MCF 10A (cell line): ENCODE measurements at regions not wholly inside any gene's neighbourhood (a gene's known extent, or its start where the extent isn't known, plus 50 kb on each side); places are given as distances from the start of the nearest gene placed in this dataset.

ENCODE experiments used
- BruUV-seq: library from RNA; stranded (reverse); fragments of 400-500 nt; replicated peaks from 2 replicates; lab custom pipeline; 2021; lab: Mats Ljungman, UMichigan
- CTCF ChIA-PET: fragments of 300-600 bp; sonication (Branson Sonifier 250); formaldehyde crosslinking; extraction: SDS; loops from one replicate; lab custom pipeline; 2021; ENCODE audit warnings: antibody characterized with exemption, inconsistent platforms; lab: Yijun Ruan, JAX
- POLR2A ChIA-PET: fragments of 300-600, 350-650 bp; sonication (Branson Sonifier 250); formaldehyde crosslinking; extraction: SDS; loops from one replicate; lab custom pipeline; 2020; ENCODE audit warnings: antibody characterized with exemption, inconsistent platforms; lab: Yijun Ruan, JAX
- DNase-seq: peaks from one replicate; pipeline ENCODE4 v3.0.0-alpha.2; 2018; ENCODE audit not compliant: unreplicated experiment
- H3K27ac Mint-ChIP-seq: one replicate; pipeline ENCODE4 v1.8.0; 2022; ENCODE audit warnings: mild to moderate bottlenecking, low read depth, mixed read lengths; ENCODE audit not compliant: unreplicated experiment
- H3K27me3 Mint-ChIP-seq: one replicate; pipeline ENCODE4 v1.8.0; 2022; ENCODE audit warnings: mixed read lengths; ENCODE audit not compliant: insufficient read depth, unreplicated experiment
- H3K36me3 Mint-ChIP-seq: one replicate; pipeline ENCODE4 v1.8.0; 2022; ENCODE audit warnings: mild to moderate bottlenecking, moderate library complexity, mixed read lengths; ENCODE audit not compliant: insufficient read depth, unreplicated experiment
- H3K4me1 Mint-ChIP-seq: one replicate; pipeline ENCODE4 v1.8.0; 2022; ENCODE audit warnings: mixed read lengths; ENCODE audit not compliant: insufficient read depth, unreplicated experiment
- H3K4me3 Mint-ChIP-seq: one replicate; pipeline ENCODE4 v1.8.0; 2022; ENCODE audit warnings: mild to moderate bottlenecking, moderate library complexity, mixed read lengths; ENCODE audit not compliant: unreplicated experiment
- H3K9me3 Mint-ChIP-seq: one replicate; pipeline ENCODE4 v1.8.0; 2022; ENCODE audit warnings: mixed read lengths; ENCODE audit not compliant: unreplicated experiment
- intact Hi-C: fragments of 100-400 bp; cut with micrococcal nuclease; formaldehyde crosslinking; loops from 2 replicates; pipeline ENCODE4 v1.14.1; 2022
- TF ChIP-seq, protein P1 (sequence below): fragments of 200-600 bp; IDR thresholded peaks from one replicate; pipeline ENCODE4 v1.8.0; 2022; ENCODE audit warnings: antibody characterized with exemption, mild to moderate bottlenecking; ENCODE audit not compliant: unreplicated experiment

DNA sequence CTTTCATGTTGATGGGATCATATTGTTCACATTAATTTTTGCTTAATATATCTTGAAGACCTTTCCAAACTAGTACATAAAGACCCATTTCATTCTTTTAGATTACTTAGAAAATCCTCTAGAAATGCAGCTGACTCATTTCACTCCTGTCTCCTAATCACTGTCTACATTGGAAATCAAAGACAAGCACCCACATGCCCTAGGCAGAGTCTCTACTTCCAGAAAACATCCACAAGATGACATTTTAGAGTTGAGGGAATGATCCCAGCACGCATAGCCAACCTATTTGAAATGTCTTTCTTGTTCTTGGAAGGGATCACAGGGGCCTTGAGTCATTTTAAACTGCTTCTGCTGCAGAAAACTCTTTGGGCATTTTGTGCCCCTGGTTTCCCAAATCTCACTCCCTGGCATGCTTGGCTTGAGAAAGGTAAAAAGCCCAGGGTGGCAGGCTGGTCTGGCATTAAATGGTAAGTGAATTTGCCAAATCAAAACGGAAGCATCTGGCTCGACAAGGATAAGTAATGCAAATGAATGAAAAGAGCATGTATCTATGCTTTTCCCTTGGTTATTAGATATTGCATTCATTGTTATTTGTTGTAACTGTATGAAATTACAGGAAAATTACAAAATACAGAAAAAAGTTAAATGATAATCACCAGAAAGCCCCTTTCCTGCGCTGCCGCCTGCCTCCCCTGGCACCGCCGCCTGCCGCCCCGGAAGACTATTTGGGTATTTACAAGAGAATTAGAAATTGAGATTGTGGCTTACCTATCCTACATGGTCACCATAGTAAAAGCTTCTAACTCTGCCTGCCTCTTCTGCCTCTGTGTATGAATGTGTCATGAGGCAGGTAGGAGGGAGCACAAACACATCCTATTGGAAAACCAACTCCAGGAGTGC, 225.3 kb downstream of the PTEN start:
- no peaks in the 10 kb centered on the region for H3K36me3 Mint-ChIP-seq
- peak overlapping the region; percentile 11 for H3K4me3 Mint-ChIP-seq
- intact Hi-C loops, result no loop called here
- H3K4me1 Mint-ChIP-seq, result peaks cover 59% of the 10 kb centered on the region
- no TSS peak for BruUV-seq
- peak overlapping the region; percentile 63 for H3K27ac Mint-ChIP-seq
- H3K9me3 Mint-ChIP-seq, result no peaks in the 10 kb centered on the region
- H3K27me3 Mint-ChIP-seq, result no peaks in the 10 kb centered on the region
- TF ChIP-seq, protein P1, sequence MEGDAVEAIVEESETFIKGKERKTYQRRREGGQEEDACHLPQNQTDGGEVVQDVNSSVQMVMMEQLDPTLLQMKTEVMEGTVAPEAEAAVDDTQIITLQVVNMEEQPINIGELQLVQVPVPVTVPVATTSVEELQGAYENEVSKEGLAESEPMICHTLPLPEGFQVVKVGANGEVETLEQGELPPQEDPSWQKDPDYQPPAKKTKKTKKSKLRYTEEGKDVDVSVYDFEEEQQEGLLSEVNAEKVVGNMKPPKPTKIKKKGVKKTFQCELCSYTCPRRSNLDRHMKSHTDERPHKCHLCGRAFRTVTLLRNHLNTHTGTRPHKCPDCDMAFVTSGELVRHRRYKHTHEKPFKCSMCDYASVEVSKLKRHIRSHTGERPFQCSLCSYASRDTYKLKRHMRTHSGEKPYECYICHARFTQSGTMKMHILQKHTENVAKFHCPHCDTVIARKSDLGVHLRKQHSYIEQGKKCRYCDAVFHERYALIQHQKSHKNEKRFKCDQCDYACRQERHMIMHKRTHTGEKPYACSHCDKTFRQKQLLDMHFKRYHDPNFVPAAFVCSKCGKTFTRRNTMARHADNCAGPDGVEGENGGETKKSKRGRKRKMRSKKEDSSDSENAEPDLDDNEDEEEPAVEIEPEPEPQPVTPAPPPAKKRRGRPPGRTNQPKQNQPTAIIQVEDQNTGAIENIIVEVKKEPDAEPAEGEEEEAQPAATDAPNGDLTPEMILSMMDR, result no peak
- POLR2A ChIA-PET, result interaction anchor here (1.2 to 4.5 kb wide), 8 partner anchors 12 to 225 kb away, joined by 3 to 64 read pairs (median 6); partner anchors contain the start of genes KLLN and PTEN
- CTCF ChIA-PET, result interaction anchor here (0.7 kb wide), 2 partner anchors 180 to 225 kb away, joined by 3 read pairs; partner anchors contain the start of genes KLLN and PTEN
- DNase-seq, result peak; percentile 68

DNA sequence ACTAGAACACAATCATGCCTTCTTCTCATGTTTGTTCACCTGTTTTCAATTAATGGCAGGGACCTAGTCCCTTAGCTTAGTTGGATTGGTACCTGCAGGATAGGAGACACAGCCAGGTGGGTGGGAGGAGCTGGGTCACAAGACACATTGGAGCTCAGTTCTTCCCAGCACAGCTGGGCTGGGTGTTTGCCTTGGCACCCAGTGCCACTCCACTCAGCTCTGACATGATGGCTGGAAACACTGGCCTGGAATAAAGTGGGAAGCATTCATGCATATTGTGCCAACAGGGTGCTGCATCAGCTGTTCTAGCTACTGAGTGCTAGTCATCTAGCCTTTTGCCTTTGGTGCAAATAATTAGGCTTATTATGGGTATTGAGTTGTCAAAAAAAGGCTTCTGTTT, 226.1 kb downstream of the PTEN start:
- intact Hi-C loops, result no loop called here
- POLR2A ChIA-PET, result interaction anchor here (0.6 to 4.5 kb wide), 7 partner anchors 46 to 300 kb away, joined by 3 to 64 read pairs (median 3); partner anchors contain the start of genes KLLN and PTEN
- H3K36me3 Mint-ChIP-seq, result no peaks in the 10 kb centered on the region
- H3K4me1 Mint-ChIP-seq, result peaks cover 60% of the 10 kb centered on the region
- CTCF ChIA-PET, result interaction anchor here (0.7 kb wide), 1 partner anchor 226 kb away, joined by 3 read pairs; the partner anchor contains the start of genes KLLN and PTEN
- TF ChIP-seq, protein P1, result no peak
- H3K27ac Mint-ChIP-seq, result peak overlapping the region; percentile 63
- peak; percentile 59 for DNase-seq
- no TSS peak for BruUV-seq
- H3K4me3 Mint-ChIP-seq, result no peak overlapping the region
- H3K27me3 Mint-ChIP-seq, result no peaks in the 10 kb centered on the region
- H3K9me3 Mint-ChIP-seq, result no peaks in the 10 kb centered on the region

DNA sequence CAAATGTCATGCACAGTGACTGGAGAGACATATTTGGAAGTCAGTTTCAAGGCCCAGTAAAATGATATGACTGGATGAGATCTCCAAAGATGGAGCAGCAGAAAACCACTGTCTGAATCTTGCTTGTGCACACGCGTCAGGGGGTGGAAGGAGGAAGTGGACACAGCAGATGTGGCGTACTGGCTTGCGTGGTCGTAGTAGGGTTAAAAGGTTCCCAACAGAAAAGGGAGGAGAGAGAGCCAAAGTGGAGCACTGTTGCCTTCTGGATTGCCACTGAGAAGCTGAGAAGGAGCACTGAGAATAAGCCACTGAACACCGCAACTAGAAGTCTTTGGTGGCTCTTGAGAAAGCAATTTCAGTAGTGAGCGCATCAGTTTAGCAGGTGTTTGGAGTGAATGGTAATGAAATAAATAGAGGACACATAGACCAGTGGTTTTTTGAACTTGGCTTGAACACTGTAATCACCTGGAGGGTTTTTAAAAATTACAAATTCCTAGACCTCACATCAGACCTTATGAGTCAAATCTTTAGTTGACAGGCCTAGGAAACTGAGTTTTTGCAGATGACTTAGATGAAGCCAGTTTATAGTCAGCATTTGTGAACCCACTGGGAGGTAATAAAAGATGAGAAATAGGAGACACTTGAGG, 227.3 kb downstream of the PTEN start:
- Mint-ChIP-seq H3K27ac (peak overlapping the region; percentile 63), H3K4me3 (no peak overlapping the region), H3K27me3 (no peaks in the 10 kb centered on the region), H3K9me3 (no peaks in the 10 kb centered on the region), H3K36me3 (no peaks in the 10 kb centered on the region), H3K4me1 (peaks cover 66% of the 10 kb centered on the region)
- no peak for DNase-seq
- CTCF ChIA-PET, result interaction anchor here (0.5 to 1.8 kb wide), 14 partner anchors 9 to 461 kb away, joined by 3 to 8 read pairs (median 3); partner anchors contain the start of genes KLLN and PTEN
- POLR2A ChIA-PET, result interaction anchor here (0.6 to 4.5 kb wide), 17 partner anchors 9 to 470 kb away, joined by 3 to 64 read pairs (median 3); partner anchors contain the start of genes KLLN and PTEN
- intact Hi-C loops, result no loop called here
- TF ChIP-seq, protein P1, result no peak
- no TSS peak for BruUV-seq
